GM19239 (cell line): ENCODE measurements at regions not wholly inside any gene's neighbourhood (a gene's known extent, or its start where the extent isn't known, plus 50 kb on each side); places are given as distances from the start of the nearest gene placed in this dataset.
"Not testable (repeated sequence)": the region's sequence is repeated elsewhere in the genome, so short reads cannot be mapped to it uniquely, and the experiment has no call there.

ENCODE experiments used
- DNase-seq: peaks from one replicate; pipeline ENCODE4 v3.0.0; 2011; ENCODE audit warnings: low spot score; ENCODE audit not compliant: insufficient read length
- FAIRE-seq: peaks from 2 replicates; lab custom pipeline; 2011; peaks lifted over from hg19 to GRCh38; lab: Jason Lieb, UNC

DNA sequence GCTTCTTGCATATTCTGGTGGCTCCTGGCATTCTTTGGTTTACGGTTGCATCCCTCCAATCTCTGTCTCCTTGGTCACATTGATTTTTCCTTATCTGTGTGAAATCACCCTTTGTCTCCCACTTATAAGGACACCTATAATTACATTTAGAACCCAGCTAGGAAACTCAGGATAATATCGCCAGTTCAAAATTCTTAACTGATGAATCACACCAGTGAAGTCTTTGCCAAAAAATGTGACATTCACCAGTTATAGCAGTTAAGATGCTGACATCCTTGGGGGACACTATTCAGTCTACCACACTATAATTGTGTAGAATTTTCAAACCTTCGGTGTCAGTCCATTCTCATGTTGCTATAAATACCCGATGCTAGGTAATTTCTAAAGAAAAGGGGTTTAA is 320.2 kb downstream of the TMX3 start:
- DNase-seq: no peak
- FAIRE-seq: no peak

DNA sequence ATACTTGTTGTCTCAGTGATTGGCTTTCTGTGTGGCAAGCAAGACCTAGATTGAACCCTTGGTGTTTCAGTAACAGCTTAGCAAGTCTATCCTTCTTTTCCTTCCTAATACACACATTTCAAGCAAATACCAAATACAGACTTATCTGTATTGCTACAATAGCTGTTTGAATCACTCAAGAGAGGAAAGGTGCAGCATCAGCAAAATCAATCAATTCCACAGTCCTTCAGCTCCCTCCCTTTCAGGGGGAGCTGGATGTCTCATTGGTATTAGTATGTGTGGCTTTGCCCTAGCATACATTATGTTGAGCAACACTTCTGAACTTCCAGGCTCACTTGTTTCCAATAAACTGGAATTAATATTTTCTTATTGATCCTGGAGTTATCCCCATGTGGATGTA is 323.1 kb downstream of the TMX3 start:
- FAIRE-seq (no peak), DNase-seq (no peak)

DNA sequence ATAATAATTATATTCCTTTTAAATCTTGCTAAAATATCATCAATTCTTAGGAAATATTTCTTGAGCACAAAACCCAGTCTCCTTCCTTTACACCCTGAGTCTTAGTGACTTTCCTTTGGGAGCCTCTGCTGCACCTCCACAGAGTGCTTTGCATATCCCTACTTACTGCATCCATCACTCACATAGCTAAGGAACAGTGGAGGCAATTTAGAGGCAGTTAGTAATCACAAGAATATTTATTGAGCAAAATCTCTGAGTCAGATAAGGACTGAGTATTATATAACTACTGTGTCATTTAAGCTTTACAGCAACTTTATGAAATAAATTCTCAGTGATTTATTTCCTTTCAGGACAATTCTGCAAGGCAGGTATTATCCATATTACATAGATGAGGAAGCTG is 327.7 kb downstream of the TMX3 start:
- FAIRE-seq: no peak
- no peak for DNase-seq

DNA sequence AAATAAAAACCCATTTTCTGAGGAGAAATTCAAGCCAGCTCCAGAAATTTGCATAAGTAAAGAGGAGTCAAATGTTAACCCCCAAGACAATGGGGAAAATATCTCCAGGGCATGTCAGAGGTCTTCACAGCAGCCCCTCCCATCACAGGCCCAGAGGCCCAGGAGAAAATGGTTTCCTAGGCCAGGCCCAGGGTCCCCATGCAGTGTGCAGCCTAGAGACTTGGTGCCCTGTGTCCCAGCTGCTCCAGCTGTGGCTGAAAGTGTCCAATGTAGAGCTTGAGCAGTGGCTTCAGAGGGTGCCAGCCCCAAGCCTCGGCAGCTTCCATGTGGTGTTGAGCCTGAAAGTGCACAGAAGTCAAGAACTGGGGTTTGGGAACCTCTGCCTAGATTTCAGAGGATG is 330.9 kb downstream of the TMX3 start:
- DNase-seq, FAIRE-seq: not testable (repeated sequence)

DNA sequence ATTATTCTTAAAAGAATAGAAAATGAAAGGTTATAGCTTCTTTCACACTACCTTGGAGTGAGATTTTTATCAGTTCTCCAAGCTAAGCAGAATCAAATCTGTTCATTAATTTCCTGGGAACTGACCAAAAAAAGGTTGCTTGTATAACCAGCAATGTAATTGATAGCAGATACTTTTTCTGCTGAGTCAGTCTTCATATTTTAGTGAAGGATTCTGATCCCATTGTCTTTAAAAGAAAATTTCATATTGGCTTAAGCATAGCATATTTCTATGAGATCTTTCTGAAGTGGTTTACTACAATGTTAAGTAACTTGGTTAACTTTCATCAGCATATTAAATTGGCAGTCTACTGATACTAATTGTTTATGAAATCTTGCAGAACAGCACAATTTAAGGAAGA is 338.0 kb downstream of the TMX3 start:
- FAIRE-seq (no peak), DNase-seq (no peak)

DNA sequence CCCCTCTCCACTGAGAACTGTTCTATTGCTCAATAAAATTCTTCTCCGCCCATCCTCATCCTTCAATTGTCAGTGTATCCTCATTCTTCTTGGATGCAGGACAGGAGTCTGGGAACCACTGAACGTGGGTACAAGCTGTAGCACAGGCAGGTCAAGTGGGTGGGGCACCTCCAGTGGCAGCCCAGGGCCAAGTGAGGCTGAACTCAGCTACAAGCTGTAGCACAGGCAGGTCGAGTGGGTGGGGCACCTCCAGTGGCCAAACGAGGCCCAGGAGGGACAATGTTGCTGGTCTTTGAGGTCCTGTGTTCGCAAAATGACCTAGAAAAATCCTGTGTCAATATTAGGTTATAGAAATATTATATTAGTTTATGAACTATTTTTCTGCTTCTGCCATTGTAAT is 352.0 kb downstream of the TMX3 start:
- no peak for FAIRE-seq
- no peak for DNase-seq

DNA sequence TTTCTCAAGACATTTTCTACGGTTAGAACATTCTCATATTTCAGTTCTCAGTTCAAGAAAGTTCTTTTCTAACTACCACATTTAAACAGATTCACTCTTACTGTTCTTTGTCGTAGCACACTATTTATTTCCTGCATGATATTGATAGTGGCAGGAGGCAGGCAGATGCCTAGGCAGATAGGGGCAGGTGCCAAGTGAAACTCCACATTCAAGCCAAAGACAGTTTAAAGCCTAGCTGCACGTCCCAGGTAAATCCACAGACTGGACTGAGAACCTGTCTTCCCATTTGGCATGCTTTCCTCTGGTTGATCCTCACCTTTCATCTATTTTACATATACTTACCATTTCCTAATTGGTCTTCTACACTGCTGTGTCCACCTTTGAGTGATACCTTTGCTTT is 359.3 kb downstream of the TMX3 start:
- no peak for FAIRE-seq

DNA sequence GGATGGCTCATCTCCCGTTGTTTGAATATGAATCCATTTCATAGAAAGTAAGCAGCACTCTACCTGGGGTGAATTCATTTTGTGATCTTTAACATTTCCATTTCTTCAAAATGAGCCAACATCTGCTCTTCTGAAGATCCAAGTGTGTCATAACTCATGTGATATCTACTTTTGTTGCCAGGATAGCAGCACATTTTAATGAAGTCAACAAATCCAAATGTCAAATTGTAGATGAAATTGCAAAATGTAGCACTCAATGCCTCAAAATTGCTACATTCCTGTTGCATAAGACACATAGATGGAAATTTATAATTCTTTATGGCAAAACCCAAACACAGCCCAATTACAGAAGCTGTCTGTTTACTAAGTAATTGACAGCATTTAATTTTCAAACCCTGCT is 360.7 kb downstream of the TMX3 start:
- DNase-seq (no peak), FAIRE-seq (no peak)

More for the DNA sequence above, 359.3 kb downstream of the TMX3 start:
- no peak for DNase-seq

DNA sequence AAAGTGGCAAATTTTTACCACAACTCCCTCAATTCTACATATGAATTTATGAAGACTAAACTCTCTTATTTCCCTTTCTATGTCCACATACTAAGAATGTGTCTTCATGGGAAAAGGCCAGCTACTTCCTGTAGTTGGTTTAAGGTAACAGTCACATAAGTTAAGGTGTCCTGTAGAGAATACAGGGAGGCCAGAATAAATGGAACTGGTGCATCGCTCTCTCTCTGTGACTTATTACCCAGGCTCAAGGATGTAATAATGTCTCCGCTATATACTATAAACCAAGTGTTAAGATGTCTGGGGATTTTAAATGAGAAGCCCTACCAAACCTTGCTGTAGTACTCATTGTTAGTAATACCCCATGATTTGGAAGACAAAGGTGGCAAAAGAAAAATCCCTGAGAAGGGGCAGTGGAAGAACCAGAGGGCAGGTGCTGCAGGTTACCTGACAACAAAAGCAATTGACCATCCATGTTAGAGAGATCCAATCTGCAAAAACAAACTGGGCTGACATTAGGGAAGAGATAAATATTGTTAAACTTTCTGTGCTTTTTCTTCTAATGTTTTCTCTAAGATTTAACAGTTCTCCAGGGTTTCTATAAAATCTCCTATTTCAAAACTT is 372.8 kb downstream of the TMX3 start:
- FAIRE-seq (no peak), DNase-seq (no peak)

DNA sequence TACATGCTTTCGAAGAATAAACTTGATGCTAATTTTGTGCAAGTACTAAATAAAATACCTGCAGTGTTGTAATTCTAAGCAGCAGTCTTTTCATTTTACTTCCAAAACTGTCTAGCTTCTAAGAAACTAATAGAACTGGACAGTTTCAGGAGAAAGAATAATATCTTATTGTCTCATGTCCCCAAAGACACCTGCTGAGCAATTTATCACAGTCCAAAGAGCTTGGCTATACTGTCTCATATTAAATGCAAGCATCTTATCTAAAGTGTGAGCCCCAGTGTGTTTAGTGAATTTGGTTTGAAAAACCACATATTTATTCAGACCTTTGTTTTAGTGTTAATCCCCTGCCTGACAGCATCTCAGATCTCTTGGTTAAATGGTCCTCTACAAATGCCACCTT is 374.3 kb downstream of the TMX3 start:
- FAIRE-seq: no peak
- DNase-seq: no peak

DNA sequence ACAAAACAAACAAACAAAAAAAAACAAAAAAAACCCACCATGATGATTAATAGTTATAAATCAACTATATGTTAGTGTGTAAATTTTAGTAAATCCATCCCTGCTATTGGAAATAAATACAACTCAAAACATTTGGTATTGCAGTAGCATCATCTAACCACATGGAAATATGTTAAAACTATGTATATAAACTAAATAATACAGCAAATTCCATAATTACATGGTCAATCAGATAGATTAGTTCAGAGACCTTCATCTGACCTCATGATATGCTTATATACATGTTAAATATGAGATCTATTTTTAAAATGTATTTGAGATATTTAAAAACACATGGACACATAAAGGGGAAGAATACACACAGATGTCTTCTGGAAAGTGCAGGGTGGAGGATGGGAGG is 384.2 kb downstream of the TMX3 start:
- FAIRE-seq (no peak), DNase-seq (no peak)

DNA sequence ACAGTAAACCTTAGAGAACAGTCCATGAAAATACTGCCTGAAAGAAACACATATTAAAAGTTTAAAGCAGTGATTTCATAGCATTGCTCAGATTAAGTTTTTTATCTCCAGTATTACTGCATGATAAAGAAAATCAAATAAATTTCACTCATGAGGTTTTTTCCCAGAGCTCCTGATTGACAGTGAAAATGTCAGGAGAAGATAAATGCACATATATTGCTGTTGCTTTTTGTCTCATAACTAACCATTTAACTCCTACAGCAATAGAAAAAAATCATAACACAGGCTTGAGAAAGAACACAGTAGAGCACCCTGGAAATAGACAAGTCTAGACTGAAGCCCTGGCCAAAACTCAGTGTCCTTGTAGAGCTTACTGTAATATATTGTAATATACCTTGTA is 391.0 kb downstream of the TMX3 start:
- DNase-seq: no peak
- FAIRE-seq: no peak

DNA sequence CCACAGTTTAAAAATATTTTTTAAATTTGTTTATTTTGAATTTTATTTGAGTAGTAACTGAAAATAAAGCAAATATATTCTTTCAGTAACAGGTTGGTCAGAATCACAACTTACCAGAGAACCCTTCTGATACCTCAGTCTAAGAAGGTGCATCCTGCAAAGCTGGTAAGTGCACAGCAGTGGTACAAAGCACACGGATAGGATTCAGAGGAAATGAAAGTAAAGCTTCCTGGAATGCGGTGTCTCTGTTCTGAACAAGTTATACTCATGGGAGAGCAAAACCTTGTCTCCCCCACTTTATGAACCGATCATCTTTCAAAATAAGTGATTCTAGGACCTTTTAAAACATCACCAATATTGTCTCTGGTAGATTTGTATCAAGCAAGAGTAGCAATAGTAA is 398.3 kb downstream of the TMX3 start:
- FAIRE-seq: no peak
- no peak for DNase-seq

DNA sequence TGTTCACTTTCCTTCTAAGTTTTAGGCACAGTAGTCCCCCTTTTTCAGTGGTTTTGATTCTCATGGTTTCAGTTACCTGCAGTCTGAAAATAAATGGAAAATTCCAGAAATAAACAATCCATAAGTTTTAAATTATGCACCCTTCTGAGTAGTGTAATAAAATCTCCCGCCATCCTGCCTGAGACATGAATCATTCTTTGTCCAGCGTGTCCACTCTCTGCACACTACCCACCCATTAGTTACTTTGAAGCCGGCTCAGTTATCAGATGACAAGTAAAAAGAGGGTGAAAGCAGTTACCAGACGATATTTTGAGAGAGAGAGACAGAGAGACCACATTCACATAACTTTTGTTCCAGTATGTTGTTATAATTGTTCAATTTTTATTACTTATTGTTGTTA is 400.5 kb downstream of the TMX3 start:
- DNase-seq (no peak), FAIRE-seq (no peak)

DNA sequence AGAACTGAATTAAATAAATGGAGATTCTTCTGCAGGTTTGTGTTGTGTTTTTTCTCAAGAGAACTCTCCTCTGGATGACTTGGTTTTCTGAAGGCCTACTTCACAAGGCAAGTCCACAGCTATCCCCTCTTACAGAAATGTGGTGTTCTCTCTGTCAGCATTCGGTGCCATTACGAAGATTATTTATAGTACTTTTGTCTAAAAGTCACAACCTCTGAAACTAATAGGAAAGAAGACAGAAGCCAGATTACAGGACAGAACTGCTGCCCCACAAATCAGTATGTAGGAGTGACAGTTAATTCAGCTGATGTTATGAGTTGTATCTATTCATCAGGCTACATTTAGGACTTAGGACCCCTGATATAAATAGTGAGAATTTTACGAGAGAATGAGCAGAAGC is 413.5 kb downstream of the TMX3 start:
- FAIRE-seq (no peak), DNase-seq (no peak)

DNA sequence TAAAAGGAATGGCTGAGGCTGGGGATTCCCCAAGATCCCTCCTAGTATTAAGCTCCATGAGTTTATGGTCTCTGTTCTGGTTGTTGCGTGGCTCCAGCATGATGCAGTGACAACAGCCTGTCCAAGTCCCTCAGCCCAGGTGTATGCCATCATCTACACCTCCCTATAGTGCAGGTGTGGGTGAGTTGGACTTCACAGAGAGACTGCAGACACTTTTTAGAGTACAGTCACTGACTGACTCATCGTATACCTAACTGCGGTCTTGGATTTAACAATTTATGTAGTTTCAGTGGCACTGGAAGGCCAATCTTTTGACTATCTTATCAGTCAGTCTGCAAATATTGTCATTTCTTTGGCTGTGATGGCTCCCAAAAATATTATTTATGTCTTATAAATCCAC is 415.0 kb downstream of the TMX3 start:
- no peak for FAIRE-seq
- DNase-seq: no peak

DNA sequence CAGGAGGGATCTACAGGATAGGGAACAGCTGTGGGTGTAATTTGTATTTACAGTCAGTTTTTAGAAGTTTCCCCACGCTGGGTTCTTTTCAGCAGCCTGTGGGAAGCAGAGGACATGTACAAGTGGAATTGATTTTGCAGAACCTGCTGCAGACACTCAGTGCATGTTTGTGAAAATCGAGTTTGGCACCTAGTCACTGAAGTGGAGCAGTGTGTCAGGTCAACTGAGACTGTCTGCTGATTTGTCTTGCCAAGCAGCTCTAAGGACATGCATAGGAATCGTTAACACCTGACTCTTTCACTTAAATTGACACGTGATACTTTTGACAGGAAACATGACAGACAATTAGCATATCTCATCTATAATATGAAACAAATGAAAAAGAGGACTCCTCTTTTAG is 416.6 kb downstream of the TMX3 start:
- no peak for FAIRE-seq

DNA sequence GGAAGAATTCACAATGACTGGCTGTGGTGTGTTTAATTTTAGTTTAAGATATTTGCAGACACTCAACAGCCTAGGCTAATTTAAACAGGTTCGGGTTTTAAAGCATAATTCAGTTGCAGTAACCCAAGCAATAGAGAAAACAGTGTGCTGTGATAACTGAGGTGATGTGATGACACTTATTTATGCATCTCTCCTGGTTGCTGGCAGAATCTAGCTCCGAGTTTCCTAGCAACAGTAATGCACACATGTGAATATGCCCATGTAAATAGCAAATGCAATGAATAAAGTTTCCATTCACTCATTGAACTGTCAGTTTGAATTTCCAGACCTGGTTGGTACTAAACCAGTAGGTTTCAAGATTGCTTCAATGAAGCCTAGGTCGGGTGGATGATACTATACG is 426.5 kb downstream of the TMX3 start:
- FAIRE-seq (no peak), DNase-seq (no peak)

More for the DNA sequence above, 416.6 kb downstream of the TMX3 start:
- no peak for DNase-seq

DNA sequence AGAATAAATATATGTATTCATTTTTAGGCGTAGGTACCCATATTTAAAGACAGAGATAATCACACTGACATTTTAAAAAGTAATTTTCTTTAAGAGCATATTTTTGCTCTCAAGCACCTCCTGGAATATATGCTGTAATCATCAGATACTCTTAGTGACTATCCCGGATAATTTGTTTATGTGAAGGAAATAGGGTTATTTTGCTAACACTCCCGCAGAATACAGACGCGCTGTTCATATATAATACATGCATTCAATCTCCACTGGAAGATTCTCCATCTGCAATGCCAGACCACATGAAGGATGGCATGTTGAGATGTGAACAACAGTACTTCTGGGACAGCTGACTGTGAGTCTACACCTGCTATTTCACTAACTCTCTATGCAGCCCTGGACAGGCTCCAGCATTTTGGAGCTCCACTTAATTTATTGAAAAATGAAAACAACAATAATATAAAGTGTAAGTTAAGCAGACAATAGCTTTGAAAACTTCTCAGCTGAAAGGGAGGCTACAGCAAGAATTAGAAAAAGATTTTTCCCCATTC is 430.6 kb downstream of the TMX3 start:
- FAIRE-seq (no peak), DNase-seq (no peak)

DNA sequence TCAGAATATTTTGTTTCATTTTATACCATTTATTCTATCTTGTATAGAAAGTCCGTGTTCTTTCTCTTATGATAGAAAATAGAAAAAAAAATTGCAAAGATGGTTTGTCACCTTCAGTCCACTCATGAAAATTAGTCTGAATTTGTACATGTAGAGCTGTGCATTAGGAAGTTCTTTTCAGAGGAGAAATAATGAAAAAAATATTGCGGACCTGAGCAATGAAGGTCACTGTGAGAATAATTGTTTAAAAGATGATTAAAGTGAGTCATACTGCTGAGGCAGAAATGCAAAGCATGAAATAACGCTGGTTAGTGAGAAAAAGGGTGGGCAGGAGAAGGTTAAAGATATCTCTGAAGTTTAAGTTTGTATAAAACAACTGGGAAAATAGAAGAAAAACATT is 431.1 kb downstream of the TMX3 start:
- no peak for FAIRE-seq

DNA sequence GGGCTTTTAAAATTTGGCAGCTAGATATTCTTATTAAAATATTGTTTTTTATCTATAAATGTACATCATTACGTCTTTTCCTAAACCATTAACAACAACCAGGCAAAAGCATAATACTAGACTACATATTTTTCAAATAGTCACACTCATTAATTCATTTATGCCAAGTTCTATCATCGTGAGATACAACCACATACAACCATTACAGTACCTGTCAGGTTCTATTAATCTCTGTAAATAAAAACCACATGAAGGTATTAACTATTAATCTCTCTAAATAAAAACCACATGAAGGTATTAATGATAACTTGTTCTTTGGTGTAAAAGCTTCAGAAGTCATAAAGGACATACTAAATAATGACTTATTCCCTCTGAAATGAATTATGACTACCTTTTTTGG is 432.7 kb downstream of the TMX3 start:
- FAIRE-seq (no peak), DNase-seq (no peak)

More for the DNA sequence above, 431.1 kb downstream of the TMX3 start:
- no peak for DNase-seq

DNA sequence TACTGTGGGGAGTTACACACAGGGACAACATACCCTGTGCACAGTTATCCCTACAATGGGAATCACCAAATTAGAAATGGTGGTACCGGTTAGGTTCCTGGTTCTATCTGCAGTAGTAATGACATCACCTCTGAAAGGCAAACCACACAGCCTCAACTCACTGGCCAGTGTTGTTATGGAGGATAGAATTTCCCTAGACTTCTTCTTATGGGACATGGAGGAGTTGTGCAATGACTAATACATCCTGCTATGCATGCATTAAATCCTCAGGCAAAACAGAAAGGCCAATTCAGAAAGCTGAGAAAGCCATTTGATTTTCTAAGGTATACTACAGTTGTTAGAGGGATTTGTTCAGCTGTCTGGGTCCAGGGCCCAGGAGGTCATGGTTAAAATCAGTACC is 439.3 kb downstream of the TMX3 start:
- DNase-seq (no peak), FAIRE-seq (no peak)

DNA sequence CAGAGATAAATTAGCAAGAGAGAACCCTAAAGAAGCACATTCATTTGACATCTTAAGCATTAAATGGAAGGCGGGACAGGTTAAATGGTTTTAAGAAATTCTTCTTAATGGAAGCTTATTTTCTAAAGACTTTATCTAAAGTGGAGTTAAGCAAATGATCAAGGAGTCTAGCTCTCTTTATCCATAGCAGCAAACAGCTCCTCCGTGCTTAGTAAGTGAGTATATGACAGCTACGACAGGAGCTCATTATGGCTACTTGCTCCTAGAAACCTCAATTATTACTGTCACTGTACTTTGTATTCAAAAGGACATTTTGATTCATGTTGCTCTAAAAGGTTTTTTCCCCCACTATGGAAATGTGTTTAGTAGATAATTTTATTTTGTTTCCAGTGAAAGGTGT is 444.9 kb downstream of the TMX3 start:
- DNase-seq: no peak
- no peak for FAIRE-seq
